ENCODE measurements at regions not wholly inside any gene's neighbourhood (a gene's known extent, or its start where the extent isn't known, plus 50 kb on each side); places are given as distances from the start of the nearest gene placed in this dataset.
"Not testable (repeated sequence)": the region's sequence is repeated elsewhere in the genome, so short reads cannot be mapped to it uniquely, and the experiment has no call there.

DNA sequence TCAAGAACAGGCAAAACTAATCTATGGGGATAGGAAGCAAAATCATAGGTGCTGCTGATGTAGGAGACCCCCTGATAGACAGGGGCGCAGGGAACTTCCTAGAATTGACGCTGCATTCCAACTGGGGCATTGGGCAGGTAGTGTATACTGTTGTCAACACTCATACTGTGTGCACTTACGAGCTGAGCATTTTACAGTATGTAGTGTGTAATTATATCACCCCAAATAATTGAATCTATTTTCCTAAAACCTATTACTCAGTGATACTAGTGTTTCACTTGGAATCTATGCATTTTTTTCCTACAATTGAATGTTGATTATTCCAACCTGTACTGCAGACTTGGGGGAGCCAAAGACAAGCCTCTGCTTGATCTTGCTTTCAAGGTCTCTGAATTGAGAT is 207.0 kb upstream of the PRKCQ start:
- Histone ChIP-seq H3K9me3 (ENCODE audit: control insufficient read depth, low read length) (no peaks in the 10 kb centered on the region), H3K4me1 (ENCODE audit: control insufficient read depth, insufficient read depth, low read length) (peaks cover 4% of the 10 kb centered on the region), H3K27me3 (ENCODE audit: control insufficient read depth, insufficient read depth, low read length, poor library complexity, severe bottlenecking) (no peaks in the 10 kb centered on the region), H3K9ac (ENCODE audit: extremely low read depth, low read length, poor library complexity, severe bottlenecking) (no peak overlapping the region), H3K27ac (ENCODE audit: low read depth, low read length) (no peak overlapping the region), H3K4me3 (ENCODE audit: low read length) (no peak overlapping the region), H3K36me3 (ENCODE audit: control insufficient read depth, insufficient read depth, low read length) (no peaks in the 10 kb centered on the region)
- DNase-seq: no peak
- TF ChIP-seq, protein P1, sequence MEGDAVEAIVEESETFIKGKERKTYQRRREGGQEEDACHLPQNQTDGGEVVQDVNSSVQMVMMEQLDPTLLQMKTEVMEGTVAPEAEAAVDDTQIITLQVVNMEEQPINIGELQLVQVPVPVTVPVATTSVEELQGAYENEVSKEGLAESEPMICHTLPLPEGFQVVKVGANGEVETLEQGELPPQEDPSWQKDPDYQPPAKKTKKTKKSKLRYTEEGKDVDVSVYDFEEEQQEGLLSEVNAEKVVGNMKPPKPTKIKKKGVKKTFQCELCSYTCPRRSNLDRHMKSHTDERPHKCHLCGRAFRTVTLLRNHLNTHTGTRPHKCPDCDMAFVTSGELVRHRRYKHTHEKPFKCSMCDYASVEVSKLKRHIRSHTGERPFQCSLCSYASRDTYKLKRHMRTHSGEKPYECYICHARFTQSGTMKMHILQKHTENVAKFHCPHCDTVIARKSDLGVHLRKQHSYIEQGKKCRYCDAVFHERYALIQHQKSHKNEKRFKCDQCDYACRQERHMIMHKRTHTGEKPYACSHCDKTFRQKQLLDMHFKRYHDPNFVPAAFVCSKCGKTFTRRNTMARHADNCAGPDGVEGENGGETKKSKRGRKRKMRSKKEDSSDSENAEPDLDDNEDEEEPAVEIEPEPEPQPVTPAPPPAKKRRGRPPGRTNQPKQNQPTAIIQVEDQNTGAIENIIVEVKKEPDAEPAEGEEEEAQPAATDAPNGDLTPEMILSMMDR (conservative IDR thresholded peaks at IDR 0.05): no peak
- 80 to 92% methylated on average over 1 to 2 of the region's 3 CpGs for WGBS, 2 experiments (ENCODE audit: insufficient coverage in 1 of 2, insufficient read length in 1 of 2)
- no peak overlapping the region for H3K4me3 Mint-ChIP-seq
- no peaks in the 10 kb centered on the region for H3K36me3 Mint-ChIP-seq (ENCODE audit: low read depth)
- H3K9me3 Mint-ChIP-seq: no peaks in the 10 kb centered on the region
- no peak overlapping the region for H3K27ac Mint-ChIP-seq
- H3K27me3 Mint-ChIP-seq (ENCODE audit: insufficient read depth): no peaks in the 10 kb centered on the region
- peaks cover 11% of the 10 kb centered on the region for H3K4me1 Mint-ChIP-seq

DNA sequence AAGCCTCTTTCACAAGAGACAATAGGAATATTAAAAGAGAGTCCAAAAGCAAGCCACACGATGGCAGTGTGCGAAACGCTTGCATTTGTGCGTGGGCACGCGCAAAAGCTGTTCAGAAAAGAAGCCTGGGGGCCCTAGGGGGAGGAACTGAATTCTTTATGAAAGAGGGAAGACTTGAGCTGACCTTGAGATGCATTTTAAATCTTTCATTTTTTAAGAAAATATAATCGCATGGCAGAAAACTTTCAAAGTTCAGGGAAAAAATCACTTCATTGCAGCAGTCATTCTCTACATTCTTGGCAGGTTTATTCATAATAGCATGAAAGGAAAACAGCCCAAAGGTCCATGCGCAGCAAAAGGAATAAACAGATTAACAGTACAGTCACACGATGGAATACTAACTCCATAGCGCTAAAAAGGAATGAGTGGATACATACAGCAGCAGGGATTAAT is 206.5 kb upstream of the PRKCQ start:
- H3K4me1 Mint-ChIP-seq: peaks cover 11% of the 10 kb centered on the region

DNA sequence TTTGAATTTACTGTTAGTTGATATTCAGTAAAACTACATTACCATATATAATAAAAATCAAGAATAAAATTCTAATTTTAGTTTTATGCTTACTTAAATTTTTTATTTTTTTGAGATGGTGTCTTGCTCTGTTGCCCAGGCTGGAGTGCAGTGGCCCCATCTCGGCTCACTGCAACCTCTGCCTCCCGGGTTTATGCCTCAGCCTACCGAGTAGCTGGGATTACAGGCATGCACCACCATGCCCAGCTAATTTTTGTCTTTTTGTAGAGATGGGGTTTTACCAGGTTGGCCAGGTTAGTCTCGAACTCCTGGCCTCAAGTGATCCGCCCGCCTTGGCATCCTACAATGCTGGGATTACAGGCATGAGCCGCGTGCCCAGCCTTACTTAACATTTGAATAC is 204.4 kb upstream of the PRKCQ start:
- H3K4me1 Mint-ChIP-seq: peaks cover 11% of the 10 kb centered on the region
- H3K4me3 Mint-ChIP-seq; H3K4me3 ChIP-seq (ENCODE audit: low read length); H3K36me3 ChIP-seq (ENCODE audit: control insufficient read depth, insufficient read depth, low read length); H3K27me3 ChIP-seq (ENCODE audit: control insufficient read depth, insufficient read depth, low read length, poor library complexity, severe bottlenecking); DNase-seq; H3K9ac ChIP-seq (ENCODE audit: extremely low read depth, low read length, poor library complexity, severe bottlenecking); H3K9me3 Mint-ChIP-seq; H3K27ac Mint-ChIP-seq; H3K36me3 Mint-ChIP-seq (ENCODE audit: low read depth); H3K9me3 ChIP-seq (ENCODE audit: control insufficient read depth, low read length); H3K27me3 Mint-ChIP-seq (ENCODE audit: insufficient read depth); H3K27ac ChIP-seq (ENCODE audit: low read depth, low read length); H3K4me1 ChIP-seq (ENCODE audit: control insufficient read depth, insufficient read depth, low read length): not testable (repeated sequence)
- 89% methylated on average over 8 of the region's 8 CpGs; no CpG with 5 or more reads in 1 of the 2 experiments for WGBS, 2 experiments (ENCODE audit: insufficient coverage in 1 of 2, insufficient read length in 1 of 2)

More for the DNA sequence above, 206.5 kb upstream of the PRKCQ start:
- Histone ChIP-seq H3K27ac (ENCODE audit: low read depth, low read length) (no peak overlapping the region), H3K36me3 (ENCODE audit: control insufficient read depth, insufficient read depth, low read length) (no peaks in the 10 kb centered on the region), H3K4me3 (ENCODE audit: low read length) (no peak overlapping the region), H3K4me1 (ENCODE audit: control insufficient read depth, insufficient read depth, low read length) (peaks cover 4% of the 10 kb centered on the region), H3K9ac (ENCODE audit: extremely low read depth, low read length, poor library complexity, severe bottlenecking) (no peak overlapping the region), H3K27me3 (ENCODE audit: control insufficient read depth, insufficient read depth, low read length, poor library complexity, severe bottlenecking) (no peaks in the 10 kb centered on the region), H3K9me3 (ENCODE audit: control insufficient read depth, low read length) (no peaks in the 10 kb centered on the region)
- Mint-ChIP-seq H3K4me3 (no peak overlapping the region), H3K27ac (no peak overlapping the region), H3K9me3 (no peaks in the 10 kb centered on the region), H3K27me3 (ENCODE audit: insufficient read depth) (no peaks in the 10 kb centered on the region), H3K36me3 (ENCODE audit: low read depth) (no peaks in the 10 kb centered on the region)
- DNase-seq: no peak
- 84 to 90% methylated on average over 9 to 10 of the region's 10 CpGs for WGBS, 2 experiments (ENCODE audit: insufficient coverage in 1 of 2, insufficient read length in 1 of 2)
- TF ChIP-seq, protein P1 (conservative IDR thresholded peaks at IDR 0.05): no peak

DNA sequence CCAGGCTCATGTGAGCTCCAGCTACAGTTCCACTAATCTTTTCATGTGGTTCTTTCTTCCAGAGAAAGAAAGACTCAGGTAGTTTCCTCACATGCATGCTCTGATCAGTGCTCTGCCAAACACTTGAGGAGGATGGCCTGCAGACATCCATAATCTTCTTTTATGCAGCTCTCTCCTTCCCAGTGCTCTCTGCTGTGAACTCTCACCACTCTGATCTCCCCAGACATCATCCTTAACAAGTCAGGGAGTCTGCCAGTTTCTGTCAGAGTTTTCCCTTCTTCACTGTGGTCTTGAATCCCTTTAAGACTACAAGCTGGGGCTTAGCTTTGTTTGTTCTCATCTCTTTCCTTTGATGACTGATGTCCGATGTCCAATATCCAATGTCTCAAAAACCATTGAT is 203.4 kb upstream of the PRKCQ start:
- no peaks in the 10 kb centered on the region for H3K9me3 Mint-ChIP-seq
- H3K27me3 Mint-ChIP-seq (ENCODE audit: insufficient read depth): no peaks in the 10 kb centered on the region
- no CpG with 5 or more reads among the region's 1 CpG for WGBS, 2 experiments (ENCODE audit: insufficient coverage in 1 of 2, insufficient read length in 1 of 2)
- H3K4me3 Mint-ChIP-seq: no peak overlapping the region
- no peak overlapping the region for H3K27ac ChIP-seq (ENCODE audit: low read depth, low read length)
- H3K36me3 Mint-ChIP-seq (ENCODE audit: low read depth): no peaks in the 10 kb centered on the region
- no peaks in the 10 kb centered on the region for H3K27me3 ChIP-seq (ENCODE audit: control insufficient read depth, insufficient read depth, low read length, poor library complexity, severe bottlenecking)
- peaks cover 11% of the 10 kb centered on the region for H3K4me1 Mint-ChIP-seq
- no peak overlapping the region for H3K4me3 ChIP-seq (ENCODE audit: low read length)
- no peak overlapping the region for H3K9ac ChIP-seq (ENCODE audit: extremely low read depth, low read length, poor library complexity, severe bottlenecking)
- TF ChIP-seq, protein P1 (conservative IDR thresholded peaks at IDR 0.05): no peak
- peaks cover 4% of the 10 kb centered on the region for H3K4me1 ChIP-seq (ENCODE audit: control insufficient read depth, insufficient read depth, low read length)
- no peak for DNase-seq
- no peak overlapping the region for H3K27ac Mint-ChIP-seq
- no peaks in the 10 kb centered on the region for H3K9me3 ChIP-seq (ENCODE audit: control insufficient read depth, low read length)
- no peaks in the 10 kb centered on the region for H3K36me3 ChIP-seq (ENCODE audit: control insufficient read depth, insufficient read depth, low read length)

Data from endodermal cell (in vitro differentiated cells).